HG03342 (cell line): ENCODE measurements at regions not wholly inside any gene's neighbourhood (a gene's known extent, or its start where the extent isn't known, plus 50 kb on each side); places are given as distances from the start of the nearest gene placed in this dataset.

Experiments
- ATAC-seq: cut with Tn5 transposase; IDR thresholded peaks from one replicate; pipeline ENCODE4 v1.9.1; 2021; ENCODE audit warnings: mild to moderate bottlenecking, moderate library complexity; ENCODE audit not compliant: unreplicated experiment

DNA sequence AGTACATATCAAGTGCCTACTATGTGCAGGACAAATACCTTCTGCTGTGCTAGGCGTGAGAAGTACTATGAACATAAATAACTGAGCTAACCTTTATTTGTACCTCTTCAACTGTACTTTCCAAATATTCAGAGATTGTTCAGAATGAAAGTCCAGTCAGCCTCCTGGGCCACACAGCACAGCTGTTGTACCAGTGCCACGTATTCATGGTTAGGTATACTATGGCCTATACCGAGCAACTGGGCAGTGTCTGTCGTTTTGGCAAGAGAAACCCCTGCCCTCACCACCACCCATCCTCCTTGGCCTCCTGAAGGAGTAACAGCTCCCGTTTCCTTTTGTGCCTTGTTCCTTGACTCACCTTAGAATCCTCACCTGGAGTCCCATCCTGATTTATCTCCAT is 53.0 kb downstream of the RASSF10 start:
- ATAC-seq: no peak

DNA sequence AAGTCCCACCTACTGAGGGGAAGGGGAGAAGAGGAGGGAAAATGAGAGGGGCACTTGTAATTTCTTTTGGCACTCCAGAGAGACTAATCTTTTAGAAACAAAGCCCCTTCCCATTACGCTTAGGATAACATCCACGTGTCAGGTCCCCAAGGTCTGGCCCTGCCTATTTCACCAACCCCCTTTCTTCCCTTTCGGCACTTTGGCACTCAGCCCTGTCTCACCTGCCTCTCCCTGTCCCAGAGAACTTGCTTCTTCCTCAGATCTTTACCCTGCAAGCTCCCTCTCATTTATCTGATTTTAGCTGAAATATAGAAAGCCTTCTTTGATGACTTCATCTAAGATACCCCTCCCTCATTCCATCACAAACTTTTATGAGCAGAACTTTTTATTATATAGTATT is 55.5 kb downstream of the RASSF10 start:
- ATAC-seq: no peak

DNA sequence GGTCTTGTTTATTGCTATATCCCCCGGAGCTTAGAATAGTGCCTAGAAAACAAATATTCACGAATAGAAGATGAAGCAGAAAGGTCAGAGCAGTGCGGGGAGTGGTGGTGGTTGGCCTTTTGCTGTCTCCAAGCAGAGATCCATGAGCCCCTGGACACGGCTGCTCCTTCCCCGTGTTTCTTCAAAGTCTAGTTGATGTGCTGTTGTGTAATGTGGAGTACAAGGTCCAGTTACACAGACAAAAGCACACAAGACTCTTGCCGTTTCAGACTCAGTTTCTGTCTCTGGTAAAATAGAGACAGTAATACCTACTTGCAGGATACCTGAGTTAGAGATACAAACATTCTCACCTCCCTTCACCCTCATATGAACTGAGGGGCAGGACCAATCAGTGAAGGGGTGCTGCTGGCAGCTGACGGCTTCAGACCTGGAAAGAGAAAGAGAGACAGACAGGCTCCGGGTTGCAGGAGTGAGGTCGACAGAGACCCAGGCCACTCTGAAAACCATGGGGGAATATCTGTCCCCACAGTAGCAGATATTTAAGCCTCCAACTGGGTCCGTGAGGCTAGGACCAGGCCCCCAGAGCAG is 56.2 kb downstream of the RASSF10 start:
- no peak for ATAC-seq

DNA sequence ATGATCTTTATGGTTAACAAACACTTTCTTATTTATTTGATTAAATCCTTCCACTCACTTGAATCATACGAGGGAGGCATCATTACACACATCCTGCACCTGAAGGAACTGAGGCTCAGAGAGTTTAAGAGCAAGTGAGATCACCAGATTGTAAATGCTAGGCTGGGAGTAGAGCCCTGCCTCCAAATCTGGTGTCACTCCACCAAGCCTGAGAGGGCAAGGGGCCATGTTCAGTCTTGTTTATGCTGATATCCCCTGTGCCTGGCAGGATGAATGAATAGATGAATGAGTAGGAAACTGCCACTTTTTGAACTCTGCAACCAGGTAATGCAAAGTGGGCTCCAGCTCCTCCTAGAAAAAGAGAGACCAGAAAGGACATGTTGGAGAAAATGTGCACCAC is 59.1 kb downstream of the RASSF10 start:
- no peak for ATAC-seq

DNA sequence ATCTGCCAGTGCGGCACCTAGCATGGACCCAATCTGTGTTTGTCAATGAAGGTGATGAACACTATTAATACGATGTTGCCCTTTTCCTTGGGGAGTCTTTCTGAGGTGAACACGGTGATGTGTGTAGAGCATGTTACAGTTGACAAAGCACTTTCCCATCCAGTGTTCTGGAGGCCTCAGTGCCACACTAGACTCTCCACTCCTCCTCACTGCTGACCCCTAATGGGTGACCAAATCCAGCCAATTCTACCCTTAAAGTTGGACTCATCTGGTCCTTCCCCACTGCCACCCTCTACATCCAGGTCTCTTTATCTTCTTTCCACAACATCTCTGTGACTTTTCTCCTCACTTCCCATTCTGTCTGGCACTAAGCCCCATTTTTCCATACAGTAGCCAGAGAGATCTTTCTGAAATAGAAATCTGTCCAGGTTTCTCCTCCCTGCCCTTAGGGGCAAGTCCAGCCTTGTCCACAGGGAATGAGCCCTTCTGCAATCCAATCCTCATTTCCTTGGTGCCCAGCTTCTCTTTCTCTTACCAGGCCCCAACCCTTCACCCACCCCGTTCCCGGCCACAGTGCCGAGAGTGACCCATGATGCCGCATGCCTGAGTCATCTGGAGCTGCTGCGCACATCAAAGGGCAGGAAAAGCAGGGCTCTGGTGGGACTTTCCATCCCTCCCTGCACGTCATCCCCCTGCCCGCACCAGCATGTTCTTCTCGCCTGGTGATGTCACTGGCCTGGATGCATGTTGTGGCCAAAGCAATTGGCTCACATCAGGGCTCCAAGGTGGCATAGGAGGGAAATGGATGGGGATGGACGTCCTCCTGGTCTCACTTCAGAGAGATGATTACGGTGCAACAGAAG is 64.2 kb downstream of the RASSF10 start:
- no peak for ATAC-seq

DNA sequence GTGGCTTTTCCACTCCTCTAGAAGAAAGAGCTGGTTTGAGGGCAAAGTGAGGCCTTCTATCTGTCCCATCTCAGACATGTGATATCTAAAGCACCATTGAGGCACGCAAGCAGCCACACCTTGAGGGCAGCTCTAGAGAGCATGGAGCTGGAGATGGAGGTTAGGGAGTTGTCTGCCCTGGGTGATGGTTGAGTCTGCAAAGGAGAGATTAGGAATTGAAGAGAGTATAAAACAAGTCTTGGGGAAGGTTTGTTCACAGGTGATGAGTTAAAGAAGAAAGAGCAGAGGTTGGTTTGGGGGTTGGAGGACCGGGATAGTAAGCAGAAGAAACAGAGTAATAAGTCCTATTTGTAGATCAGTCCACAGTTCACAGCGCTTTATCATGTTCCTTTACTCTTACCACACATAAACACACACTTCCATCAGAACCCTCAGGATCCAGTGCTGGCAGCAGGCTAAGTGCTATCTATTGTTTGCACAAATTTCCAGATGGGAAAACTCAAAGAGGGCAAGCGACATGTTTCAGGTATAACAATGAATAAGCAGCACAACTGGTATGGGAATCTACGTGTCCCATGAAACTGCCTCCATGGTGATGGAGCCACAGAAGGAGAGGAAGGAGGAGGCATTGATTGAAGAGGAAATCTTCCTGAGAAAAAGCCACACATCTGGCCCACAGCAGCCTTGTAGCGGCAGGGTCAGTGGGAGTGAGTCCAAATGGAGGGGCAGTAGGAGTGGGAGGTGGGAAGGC is 65.8 kb downstream of the RASSF10 start:
- no peak for ATAC-seq

DNA sequence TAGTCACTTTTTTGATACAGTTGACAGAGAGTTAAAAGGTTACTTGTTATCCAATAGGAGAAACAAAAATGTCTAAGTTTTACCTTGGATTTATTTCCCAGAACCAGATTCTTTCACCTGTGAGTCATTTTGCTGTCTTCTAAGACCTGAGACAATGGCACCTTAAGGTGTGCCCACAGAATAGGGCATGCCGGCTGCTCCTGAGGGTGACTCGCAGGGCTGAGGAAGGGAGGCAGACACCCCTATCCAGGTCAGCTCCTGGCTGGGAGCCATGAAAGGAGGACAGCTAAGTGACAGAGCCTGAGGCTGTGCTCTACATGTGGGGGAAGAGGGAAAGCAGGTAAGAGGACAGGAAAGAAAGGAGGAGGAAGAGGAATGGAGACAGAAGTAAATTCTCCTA is 67.8 kb downstream of the RASSF10 start:
- ATAC-seq: no peak

DNA sequence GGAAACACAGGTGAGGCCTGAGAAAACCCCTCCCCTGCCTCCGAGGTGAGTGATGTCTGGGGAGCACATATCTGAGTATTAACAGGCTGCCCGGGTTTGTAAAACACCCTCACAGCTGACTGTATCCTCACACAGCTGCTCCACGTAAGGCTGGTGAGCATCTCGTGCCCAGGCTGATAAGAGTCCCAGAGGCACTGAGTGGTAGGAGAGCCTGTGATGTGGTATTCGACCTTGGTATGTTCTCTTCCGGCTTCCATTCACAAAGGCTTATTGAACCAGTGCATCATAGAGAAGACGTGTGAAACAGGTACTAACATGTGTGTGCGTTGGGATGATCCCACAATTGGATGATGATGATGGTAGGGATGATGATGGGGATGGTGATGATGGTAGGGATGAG is 71.7 kb downstream of the RASSF10 start:
- ATAC-seq: no peak

DNA sequence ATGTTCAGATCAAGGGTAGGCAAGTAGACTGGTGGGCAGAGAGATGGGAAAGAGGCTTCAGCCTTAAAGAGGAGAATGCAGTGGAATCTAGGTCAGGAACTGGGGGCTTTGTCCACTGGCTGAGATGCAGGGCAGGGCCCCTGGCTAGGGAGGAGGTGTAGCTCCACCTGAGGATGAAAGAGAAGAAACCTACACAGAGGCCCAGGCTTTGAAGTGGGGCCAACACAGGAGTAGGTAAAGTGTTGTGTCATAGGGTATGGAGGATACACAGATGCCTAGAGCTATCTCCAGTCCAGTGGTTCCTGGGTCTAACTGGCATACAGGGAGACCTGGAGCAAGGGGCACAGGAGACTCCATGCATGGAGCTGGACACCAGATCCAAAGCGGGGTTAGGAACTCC is 73.5 kb downstream of the RASSF10 start:
- ATAC-seq: no peak

DNA sequence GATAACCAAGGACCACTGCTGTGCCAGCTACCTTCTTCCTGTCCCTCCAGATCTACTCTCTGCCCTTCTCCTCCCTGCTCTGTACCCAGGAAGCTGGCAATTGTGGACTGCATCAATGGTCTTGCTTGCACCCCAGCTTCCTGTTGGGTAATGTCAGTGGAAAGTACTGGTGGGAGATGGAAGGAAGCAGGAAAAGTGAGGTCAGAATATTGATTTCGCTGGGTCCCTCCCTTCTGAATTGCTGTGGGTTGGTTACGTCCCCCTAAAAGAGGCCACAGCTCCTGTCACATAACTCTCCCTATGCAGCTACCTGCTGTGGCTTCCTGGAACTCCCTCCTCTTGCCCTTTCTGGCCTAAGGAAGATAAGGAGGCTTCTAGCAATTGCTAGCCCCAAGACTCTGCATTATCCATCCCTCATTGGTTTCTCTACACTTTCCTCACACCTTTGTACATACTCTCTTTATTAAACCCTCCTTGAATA is 81.2 kb downstream of the RASSF10 start:
- no peak for ATAC-seq

DNA sequence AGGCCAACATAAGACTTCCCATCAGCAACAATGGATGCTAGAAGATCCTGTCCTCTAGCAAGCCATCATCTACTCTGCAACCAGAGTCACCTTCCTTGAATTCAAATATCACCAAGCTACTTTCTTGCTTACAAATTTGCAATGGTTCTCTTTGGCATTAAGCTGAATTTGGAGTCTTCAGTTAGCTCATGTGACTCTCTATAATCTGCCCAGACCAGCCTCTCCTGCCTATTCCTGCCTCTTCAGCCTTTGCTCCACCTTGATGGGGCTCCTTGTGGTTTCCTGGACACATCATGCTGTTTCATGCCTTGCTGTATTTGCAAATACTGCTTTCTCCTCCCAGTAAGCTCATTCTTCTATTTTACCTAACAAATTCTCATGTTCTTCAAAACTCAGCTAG is 82.3 kb downstream of the RASSF10 start:
- no peak for ATAC-seq

DNA sequence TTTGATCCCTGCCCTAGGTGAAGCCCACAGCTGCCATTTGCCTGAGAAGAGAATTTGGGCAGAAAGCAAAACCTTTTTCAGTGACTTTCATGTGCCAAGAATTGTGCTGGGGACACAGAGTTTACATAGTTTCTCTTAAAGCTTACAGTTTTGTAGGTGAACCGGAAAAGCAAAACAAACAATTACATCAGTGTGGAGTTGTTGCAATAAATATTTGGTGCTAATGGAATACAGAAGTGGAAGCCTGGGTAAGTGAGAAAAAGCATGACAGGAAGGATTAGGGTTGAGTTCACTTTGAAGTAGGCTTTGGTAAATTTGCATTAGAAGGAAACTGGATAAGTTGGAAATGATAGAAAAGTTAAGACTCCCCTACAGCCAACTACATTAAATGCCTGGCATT is 82.7 kb downstream of the RASSF10 start:
- ATAC-seq: no peak

DNA sequence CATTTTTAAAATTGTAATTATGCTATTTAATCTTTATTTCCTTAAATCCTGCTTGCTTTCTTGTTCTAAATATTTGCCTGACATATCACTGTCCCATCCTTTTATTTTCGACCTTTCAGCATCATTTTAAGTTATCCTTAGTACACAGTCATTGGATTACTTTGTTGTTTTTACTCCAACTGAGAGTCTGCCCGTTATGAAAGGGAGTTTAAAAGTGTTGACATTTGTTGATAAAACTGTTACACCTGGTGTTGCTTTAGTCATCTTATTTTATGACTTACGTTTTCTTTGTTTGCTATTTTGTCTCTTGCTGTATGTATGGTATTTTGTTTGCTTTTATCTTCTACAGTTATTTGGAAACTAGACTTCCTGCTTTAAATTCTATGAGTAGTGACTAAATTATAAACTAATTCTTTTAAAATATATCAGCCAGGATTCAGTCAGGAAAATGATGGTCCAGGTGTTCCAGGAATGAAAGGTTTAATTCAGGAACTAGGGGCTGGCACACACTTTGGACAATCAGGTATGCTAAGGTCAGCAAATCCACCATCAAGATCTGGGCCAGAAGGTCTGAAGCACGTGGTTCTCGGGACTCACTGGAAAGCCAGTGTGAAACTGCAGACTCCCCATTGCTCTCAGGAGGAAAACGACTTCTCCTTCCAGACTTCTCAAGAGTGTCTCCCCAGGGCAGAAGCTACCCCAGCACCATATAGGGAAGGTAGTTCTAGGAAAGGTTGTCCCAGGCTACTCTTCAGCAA is 86.0 kb downstream of the RASSF10 start:
- ATAC-seq: no peak

DNA sequence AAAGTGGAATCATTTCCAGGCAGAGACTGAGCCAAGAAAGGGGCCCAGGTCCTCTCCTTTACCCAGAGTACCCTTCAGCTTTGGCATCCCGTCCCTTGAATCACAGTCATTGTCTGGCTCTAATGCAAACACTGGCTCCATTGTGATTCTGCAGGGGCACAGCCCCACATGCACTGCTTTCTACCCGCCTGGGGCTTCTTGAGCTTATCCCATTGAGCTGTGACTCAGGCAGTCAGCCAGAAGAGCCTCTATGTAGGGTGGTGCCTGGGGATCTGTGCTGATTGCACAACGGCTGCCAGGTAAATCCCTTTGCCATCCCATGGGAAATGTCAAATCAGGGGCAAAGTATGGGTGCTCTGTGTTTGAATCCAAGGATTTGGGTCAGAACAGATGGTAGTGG is 88.9 kb downstream of the RASSF10 start:
- ATAC-seq: no peak

DNA sequence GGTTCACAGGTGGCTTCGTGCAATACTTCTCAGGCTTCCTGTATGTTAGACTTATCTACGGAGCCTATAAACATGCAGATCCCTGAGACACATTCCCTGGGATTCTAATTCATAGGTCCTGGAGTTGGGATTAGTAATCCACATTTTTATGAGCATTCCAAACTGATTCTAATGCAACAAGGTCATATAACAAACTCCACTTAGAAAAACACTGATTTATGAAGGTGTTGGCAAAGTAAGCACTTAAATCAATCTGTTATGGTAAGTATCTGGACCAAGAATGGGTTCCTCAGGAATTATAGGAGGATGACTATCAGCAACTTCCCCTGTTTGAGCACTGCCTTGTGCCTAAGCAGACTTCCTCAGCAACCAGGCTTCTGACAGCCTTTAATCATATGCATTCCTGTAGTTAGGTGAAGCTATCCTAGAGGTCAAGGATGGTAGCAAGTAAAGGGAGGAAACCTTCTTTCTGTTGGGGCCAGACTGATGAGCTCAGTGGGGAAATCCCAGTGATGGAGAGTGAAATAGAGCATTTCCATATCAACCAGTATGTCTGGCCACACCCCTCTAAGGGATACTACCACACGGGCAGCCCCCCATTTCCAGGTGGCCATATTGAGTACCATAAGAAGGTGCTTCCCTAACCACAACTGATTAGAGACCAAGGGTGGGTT is 89.6 kb downstream of the RASSF10 start:
- ATAC-seq: no peak

DNA sequence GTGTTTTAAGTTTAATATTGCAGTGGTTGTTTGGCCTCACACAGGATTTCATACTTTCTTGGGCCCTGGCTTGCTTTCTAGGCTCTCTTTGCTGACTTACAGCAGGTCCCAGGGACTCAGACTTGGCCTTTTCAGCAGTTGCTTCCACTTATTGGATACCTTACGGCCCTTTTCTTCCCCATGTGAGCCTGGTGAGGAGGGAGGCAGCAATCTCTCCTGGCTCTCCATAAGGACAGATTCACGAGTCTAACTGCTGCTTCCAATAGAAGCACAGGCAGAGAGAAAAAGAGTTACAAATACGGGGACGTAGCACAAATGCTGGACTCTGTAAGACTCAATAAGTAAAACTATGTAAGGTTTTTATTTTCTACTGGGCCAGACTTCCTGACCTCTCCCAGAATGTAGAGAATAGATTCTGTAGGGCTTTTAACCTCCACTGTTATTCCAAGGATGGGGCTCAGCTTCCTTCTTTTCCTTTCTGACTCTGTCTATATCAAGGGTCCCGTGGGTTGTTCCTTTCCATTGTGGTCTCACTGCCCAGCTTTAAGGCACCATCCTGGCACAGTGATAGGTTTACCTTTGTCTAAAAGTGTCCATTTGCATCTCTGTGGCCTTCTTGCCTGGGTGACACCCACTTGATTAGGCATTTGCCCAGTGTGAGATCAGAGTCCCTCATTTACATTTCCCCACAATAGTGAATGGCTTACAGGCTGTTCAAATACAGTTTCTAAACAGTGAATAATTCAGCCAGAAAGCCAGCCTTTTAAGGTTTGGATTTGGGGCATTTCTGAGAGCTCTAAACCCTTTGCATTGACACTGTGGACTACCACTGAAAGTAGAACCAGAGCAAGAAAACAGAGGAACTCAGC is 92.8 kb downstream of the RASSF10 start:
- ATAC-seq: no peak

DNA sequence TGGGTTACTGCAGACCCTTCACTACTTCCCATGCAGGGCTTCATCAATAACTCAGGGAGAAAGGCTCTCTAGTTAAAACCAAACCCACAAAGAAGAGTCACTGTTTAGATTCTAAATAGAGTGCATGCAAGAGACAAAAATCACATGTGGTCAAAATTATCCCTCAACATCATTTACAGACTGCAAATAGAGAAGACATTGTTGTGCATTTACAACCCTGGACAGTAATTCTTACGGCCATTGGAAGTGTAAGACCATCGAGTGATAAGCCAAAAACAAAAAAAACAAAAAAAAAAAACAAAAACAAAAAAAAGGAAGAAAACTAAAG is 93.4 kb downstream of the RASSF10 start:
- ATAC-seq: no peak

DNA sequence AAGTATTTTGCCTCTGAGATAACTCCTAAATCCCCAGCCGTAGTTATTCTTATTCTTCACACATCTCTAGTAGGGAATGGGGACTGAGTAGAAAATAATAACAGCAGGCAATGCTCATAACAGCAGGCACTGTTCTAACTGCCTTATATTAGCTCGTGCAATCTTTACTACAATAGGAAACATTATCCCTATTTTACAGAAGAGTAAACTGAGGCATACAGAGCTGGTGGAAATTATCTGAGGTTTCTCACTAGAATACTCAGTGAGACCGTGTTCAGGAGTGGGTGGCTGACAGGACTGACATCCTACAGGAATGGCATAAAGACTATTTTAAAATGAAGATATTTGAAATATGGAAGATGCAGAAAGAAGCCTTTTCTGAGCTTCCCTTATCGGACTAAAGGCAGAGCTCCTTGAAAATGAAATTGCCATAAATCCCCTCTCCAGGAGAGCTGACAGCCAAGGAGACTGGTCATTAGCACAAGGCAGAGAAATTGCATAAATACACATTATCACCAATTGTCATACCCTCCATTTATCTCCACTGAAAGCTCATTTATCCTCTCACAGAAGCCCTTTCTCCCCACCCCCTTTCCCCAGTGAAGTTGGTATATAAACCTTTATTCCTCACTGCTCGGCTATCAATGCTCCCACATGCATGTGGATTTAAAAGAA is 93.9 kb downstream of the RASSF10 start:
- no peak for ATAC-seq

DNA sequence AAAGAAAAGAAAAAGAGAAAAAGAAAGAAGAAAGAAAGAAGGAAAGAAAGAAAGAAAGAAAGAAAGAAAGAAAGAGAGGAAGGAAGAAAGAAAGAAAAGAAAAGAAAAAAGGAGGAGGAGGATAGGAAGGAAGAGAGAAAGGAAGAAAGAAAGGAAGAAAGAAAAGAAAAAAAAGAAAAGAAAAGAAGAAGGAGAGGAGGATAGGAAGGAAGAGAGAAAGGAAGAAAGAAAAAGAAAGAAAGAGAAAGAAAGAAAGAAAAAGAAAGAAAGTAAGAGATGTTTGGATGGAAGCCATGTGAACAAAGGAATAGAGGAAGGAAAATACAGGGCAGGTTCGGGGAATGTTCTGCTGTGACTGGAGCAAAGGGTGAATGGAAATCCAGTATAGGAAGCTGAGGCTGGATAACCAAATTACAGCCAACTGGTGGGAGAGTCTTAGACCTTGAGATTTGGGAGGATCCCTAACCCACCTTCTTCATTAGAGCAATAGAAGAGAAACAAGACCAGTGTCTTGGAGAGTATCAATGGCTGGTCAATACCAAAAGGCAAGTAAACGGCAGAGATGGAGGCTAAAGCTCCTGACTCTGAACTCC is 94.9 kb downstream of the RASSF10 start:
- ATAC-seq: no peak
